GM12865 (cell line): ENCODE measurements at regions not wholly inside any gene's neighbourhood (a gene's known extent, or its start where the extent isn't known, plus 50 kb on each side); places are given as distances from the start of the nearest gene placed in this dataset.
A peak's percentile ranks its signal among the peaks of the same experiment; 100 is the strongest.

Experiments
- DNase-seq: peaks from one replicate; pipeline ENCODE4 v3.0.0; 2010; ENCODE audit warnings: low read depth
- H3K4me3 ChIP-seq: 2 replicates; pipeline ENCODE4 v1.5.1; 2011; ENCODE audit warnings: mild to moderate bottlenecking, low read depth, low read length, control low read depth
- CTCF ChIP-seq: IDR thresholded peaks from 2 replicates; pipeline ENCODE4 v1.5.1; 2011; ENCODE audit warnings: low read length, control low read depth, low read depth, inconsistent platforms; ENCODE audit not compliant: insufficient read depth; ENCODE audit errors: missing control alignments

- TF ChIP-seq CTCF, result no peak
- H3K4me3 ChIP-seq, result no peak overlapping the region
Observed at GRCh38 chr5:124193371-124193789, 553.1 kb downstream of the ZNF608 start.

GRCh38 chr5:124192716-124193115 is 553.7 kb downstream of the ZNF608 start:
- no peak for TF ChIP-seq CTCF
- DNase-seq, result no peak
- H3K4me3 ChIP-seq, result no peak overlapping the region

More at GRCh38 chr5:124193371-124193789, 553.1 kb downstream of the ZNF608 start:
- DNase-seq, result no peak

GRCh38 chr5:124185716-124186115 is 560.7 kb downstream of the ZNF608 start:
- no peak overlapping the region for H3K4me3 ChIP-seq
- TF ChIP-seq CTCF, result no peak
- no peak for DNase-seq

- TF ChIP-seq CTCF, result no peak
- DNase-seq, result peak; percentile 50
- no peak overlapping the region for H3K4me3 ChIP-seq
Observed at GRCh38 chr5:124182133-124182532, 564.3 kb downstream of the ZNF608 start.

GRCh38 chr5:124180875-124181461 is 565.5 kb downstream of the ZNF608 start:
- TF ChIP-seq CTCF, result no peak
- no peak for DNase-seq

GRCh38 chr5:124180299-124180874 is 566.1 kb downstream of the ZNF608 start:
- DNase-seq, result no peak
- no peak overlapping the region for H3K4me3 ChIP-seq
- TF ChIP-seq CTCF, result no peak

More at GRCh38 chr5:124180875-124181461, 565.5 kb downstream of the ZNF608 start:
- no peak overlapping the region for H3K4me3 ChIP-seq

- TF ChIP-seq CTCF, result no peak
- no peak overlapping the region for H3K4me3 ChIP-seq
- no peak for DNase-seq
Observed at GRCh38 chr5:124179819-124180218, 566.6 kb downstream of the ZNF608 start.
